ENCODE measurements at regions not wholly inside any gene's neighbourhood (a gene's known extent, or its start where the extent isn't known, plus 50 kb on each side); places are given as distances from the start of the nearest gene placed in this dataset.

DNA sequence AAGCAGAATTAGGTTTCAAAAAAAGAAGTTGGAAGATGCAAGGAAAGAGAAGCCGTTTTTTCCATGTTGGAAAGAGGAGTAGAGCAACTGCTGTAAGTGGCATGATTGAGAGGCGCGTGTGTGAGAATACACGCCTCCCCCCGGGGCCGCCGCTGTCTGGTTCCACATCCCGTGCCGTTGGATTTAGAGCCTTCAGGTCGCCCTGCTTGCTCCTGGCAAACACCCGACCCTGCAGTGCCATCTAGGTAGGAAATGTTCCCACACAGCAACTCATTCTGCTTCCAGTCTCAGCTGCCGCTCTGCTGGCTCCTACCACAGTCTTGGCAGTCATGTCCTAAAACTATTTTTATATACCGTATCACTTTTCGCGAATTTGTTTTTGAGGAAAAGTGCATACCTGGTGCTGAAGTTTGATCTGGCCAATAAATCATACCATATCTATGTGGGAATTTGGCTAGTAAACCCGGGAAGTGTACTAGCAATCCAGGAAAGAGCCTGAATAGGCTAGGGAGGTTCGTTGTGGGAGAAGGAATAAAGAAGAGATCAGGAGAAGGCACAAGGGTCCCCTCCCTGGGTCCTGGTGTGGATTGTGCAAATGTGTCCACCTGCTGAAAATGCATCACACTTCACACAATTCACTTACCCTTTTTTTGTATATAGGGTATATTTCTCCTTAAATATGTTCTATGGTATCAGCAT is 372.7 kb downstream of the FBXO15 start:
- Histone ChIP-seq H3K4me3 (no peak overlapping the region), H3K4me1 (no peaks in the 10 kb centered on the region), H3K27me3 (no peaks in the 10 kb centered on the region), H3K36me3 (no peaks in the 10 kb centered on the region), H3K9me3 (no peaks in the 10 kb centered on the region), H3K27ac (no peak overlapping the region)
- TF ChIP-seq, protein P1, sequence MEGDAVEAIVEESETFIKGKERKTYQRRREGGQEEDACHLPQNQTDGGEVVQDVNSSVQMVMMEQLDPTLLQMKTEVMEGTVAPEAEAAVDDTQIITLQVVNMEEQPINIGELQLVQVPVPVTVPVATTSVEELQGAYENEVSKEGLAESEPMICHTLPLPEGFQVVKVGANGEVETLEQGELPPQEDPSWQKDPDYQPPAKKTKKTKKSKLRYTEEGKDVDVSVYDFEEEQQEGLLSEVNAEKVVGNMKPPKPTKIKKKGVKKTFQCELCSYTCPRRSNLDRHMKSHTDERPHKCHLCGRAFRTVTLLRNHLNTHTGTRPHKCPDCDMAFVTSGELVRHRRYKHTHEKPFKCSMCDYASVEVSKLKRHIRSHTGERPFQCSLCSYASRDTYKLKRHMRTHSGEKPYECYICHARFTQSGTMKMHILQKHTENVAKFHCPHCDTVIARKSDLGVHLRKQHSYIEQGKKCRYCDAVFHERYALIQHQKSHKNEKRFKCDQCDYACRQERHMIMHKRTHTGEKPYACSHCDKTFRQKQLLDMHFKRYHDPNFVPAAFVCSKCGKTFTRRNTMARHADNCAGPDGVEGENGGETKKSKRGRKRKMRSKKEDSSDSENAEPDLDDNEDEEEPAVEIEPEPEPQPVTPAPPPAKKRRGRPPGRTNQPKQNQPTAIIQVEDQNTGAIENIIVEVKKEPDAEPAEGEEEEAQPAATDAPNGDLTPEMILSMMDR (IDR thresholded peaks at IDR 0.05): no peak
- TF ChIP-seq POLR2AphosphoS5 (IDR thresholded peaks at IDR 0.05) (no peak), POLR2A (IDR thresholded peaks at IDR 0.05) (no peak), EP300 (IDR thresholded peaks at IDR 0.05) (no peak)
- no peak for DNase-seq
- 66 to 87% methylated on average over 17 of the region's 17 CpGs for WGBS, 2 donors
- intact Hi-C loops (cut with DNase I): no loop called here

DNA sequence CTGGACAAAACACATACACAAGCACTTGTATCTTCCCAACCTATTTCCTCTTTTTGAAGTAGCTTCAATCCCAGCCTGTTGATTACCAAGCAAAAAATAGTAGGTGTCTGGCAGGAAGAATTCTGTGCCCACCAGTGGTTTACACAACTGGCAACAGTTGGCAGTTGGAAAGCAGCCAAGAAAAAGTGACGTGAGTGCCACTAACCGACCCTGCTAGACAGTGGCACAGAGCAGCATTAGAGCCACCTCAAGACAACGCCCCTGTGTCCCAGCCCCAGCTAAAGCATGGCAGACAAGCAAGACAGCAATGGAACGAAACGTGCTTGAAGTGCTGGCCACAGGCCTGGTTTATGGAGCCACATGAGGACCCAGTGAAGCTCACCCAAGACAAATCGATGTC is 379.6 kb downstream of the FBXO15 start:
- no peaks in the 10 kb centered on the region for H3K27me3 ChIP-seq
- no peak overlapping the region for H3K27ac ChIP-seq
- intact Hi-C loops (cut with DNase I): no loop called here

DNA sequence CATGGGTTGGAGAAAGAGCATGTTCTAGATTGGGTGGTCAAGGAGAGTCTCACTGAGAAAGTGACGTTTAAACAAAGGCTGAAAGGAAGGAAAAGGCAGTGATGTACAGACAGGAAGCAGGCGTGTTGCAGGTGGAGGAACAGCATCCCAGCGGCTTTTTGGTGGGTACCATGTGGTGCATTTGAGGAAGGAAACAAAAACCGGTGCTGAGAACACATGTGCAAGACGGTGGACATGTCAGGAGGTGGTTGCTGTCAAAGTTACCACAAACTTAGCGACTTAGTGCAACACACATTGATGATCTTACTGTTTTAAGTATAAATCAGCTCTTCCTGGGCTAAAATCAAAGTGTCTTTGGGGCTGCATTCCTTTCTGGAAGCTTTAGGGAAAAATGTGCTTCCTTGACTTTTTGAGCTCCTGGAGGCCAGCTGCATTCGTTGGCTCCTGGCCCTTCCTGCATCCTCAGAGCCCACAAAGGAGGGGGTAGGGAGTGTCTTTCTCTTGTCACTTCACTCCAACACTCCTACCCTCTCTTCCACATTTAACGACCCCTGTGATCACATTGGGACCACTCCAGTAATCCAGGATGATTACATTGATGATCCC is 380.6 kb downstream of the FBXO15 start:
- no peaks in the 10 kb centered on the region for H3K27me3 ChIP-seq
- no peaks in the 10 kb centered on the region for H3K9me3 ChIP-seq
- no peaks in the 10 kb centered on the region for H3K4me1 ChIP-seq
- no peaks in the 10 kb centered on the region for H3K36me3 ChIP-seq
- intact Hi-C loops (cut with DNase I): no loop called here
- H3K27ac ChIP-seq: no peak overlapping the region
- WGBS, 2 donors: 29 to 57% methylated on average over 8 of the region's 8 CpGs
- H3K4me3 ChIP-seq: no peak overlapping the region
- no peak for DNase-seq
- TF ChIP-seq POLR2AphosphoS5 (IDR thresholded peaks at IDR 0.05): no peak
- TF ChIP-seq, protein P1 (IDR thresholded peaks at IDR 0.05): no peak
- no peak for TF ChIP-seq POLR2A (IDR thresholded peaks at IDR 0.05)
- no peak for TF ChIP-seq EP300 (IDR thresholded peaks at IDR 0.05)

More for the DNA sequence above, 379.6 kb downstream of the FBXO15 start:
- no peak for DNase-seq
- 39 to 45% methylated on average over 6 of the region's 6 CpGs for WGBS, 2 donors
- Histone ChIP-seq H3K4me3 (no peak overlapping the region), H3K4me1 (no peaks in the 10 kb centered on the region), H3K36me3 (no peaks in the 10 kb centered on the region), H3K9me3 (no peaks in the 10 kb centered on the region)
- TF ChIP-seq POLR2A (IDR thresholded peaks at IDR 0.05) (no peak), EP300 (IDR thresholded peaks at IDR 0.05) (no peak), POLR2AphosphoS5 (IDR thresholded peaks at IDR 0.05) (no peak)
- TF ChIP-seq, protein P1 (IDR thresholded peaks at IDR 0.05): no peak

DNA sequence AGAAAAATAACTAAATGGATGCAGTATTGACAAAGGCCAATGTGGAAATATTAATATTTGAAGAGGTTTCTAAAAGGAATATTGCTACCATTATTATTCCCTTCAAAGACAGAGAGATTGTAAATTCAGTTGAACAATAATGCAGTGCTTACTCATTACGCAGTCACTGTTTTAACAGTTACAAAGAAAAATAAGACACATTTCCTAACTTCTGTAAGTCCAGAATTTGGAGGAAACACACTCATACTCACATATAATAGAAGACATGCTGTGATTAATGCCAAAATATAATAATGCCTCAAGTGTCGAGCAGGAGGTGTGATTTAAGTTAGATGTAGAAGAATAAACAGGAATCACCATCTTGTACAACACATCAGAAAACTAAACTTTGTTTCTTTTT is 389.2 kb downstream of the FBXO15 start:
- Histone ChIP-seq H3K36me3 (no peaks in the 10 kb centered on the region), H3K4me3 (no peak overlapping the region), H3K9me3 (no peaks in the 10 kb centered on the region), H3K4me1 (no peaks in the 10 kb centered on the region), H3K27ac (no peak overlapping the region), H3K27me3 (no peaks in the 10 kb centered on the region)
- intact Hi-C loops (cut with DNase I): no loop called here
- TF ChIP-seq, protein P1 (IDR thresholded peaks at IDR 0.05): no peak
- TF ChIP-seq EP300 (IDR thresholded peaks at IDR 0.05): no peak
- TF ChIP-seq POLR2AphosphoS5 (IDR thresholded peaks at IDR 0.05): no peak
- TF ChIP-seq POLR2A (IDR thresholded peaks at IDR 0.05): no peak
- no peak for DNase-seq
- 83 to 93% methylated on average over 2 of the region's 2 CpGs for WGBS, 2 donors
